RWPE2 (cell line): ENCODE measurements at regions not wholly inside any gene's neighbourhood (a gene's known extent, or its start where the extent isn't known, plus 50 kb on each side); places are given as distances from the start of the nearest gene placed in this dataset.

Experiments
- ATAC-seq: fragments of 200-7000 bp; cut with Tn5 transposase; 3 replicates; pipeline ENCODE4 v1.9.1; 2021; ENCODE audit warnings: low read depth
- DNase-seq: peaks from one replicate; pipeline ENCODE4 v3.0.0-alpha.2; 2020; ENCODE audit warnings: low spot score
- H3K27ac ChIP-seq: fragments of 450-650 bp; 2 replicates; pipeline ENCODE4 v1.5.1; 2017; ENCODE audit warnings: mild to moderate bottlenecking; ENCODE audit not compliant: poor library complexity, severe bottlenecking
- H3K27me3 ChIP-seq: fragments of 250-450 bp; sonication (Bioruptor Pico); 2 replicates; pipeline ENCODE4 v1.5.1; 2021; ENCODE audit warnings: mild to moderate bottlenecking, moderate library complexity; ENCODE audit not compliant: insufficient read depth, poor library complexity, severe bottlenecking
- H3K36me3 ChIP-seq: fragments of 250-450 bp; sonication (Bioruptor Pico); 2 replicates; pipeline ENCODE4 v1.5.1; 2020; ENCODE audit warnings: low read depth, mild to moderate bottlenecking, moderate library complexity
- H3K4me1 ChIP-seq: fragments of 250-450 bp; sonication (Bioruptor Pico); 2 replicates; pipeline ENCODE4 v1.5.1; 2021; ENCODE audit warnings: mild to moderate bottlenecking, moderate library complexity; ENCODE audit not compliant: insufficient read depth, poor library complexity, severe bottlenecking
- H3K4me3 ChIP-seq: fragments of 250-450 bp; sonication (Bioruptor Pico); 2 replicates; pipeline ENCODE4 v1.5.1; 2021; ENCODE audit warnings: mild to moderate bottlenecking, moderate library complexity; ENCODE audit not compliant: severe bottlenecking
- H3K9me3 ChIP-seq: fragments of 250-450 bp; sonication (Bioruptor Pico); 2 replicates; pipeline ENCODE4 v1.5.1; 2021; ENCODE audit warnings: mild to moderate bottlenecking, moderate library complexity; ENCODE audit not compliant: severe bottlenecking
- TF ChIP-seq, protein P1 (sequence below): fragments of 450-650 bp; IDR thresholded peaks from one replicate; pipeline ENCODE4 v1.5.1; 2017; ENCODE audit warnings: mild to moderate bottlenecking, moderate library complexity; ENCODE audit not compliant: poor library complexity, severe bottlenecking

DNA sequence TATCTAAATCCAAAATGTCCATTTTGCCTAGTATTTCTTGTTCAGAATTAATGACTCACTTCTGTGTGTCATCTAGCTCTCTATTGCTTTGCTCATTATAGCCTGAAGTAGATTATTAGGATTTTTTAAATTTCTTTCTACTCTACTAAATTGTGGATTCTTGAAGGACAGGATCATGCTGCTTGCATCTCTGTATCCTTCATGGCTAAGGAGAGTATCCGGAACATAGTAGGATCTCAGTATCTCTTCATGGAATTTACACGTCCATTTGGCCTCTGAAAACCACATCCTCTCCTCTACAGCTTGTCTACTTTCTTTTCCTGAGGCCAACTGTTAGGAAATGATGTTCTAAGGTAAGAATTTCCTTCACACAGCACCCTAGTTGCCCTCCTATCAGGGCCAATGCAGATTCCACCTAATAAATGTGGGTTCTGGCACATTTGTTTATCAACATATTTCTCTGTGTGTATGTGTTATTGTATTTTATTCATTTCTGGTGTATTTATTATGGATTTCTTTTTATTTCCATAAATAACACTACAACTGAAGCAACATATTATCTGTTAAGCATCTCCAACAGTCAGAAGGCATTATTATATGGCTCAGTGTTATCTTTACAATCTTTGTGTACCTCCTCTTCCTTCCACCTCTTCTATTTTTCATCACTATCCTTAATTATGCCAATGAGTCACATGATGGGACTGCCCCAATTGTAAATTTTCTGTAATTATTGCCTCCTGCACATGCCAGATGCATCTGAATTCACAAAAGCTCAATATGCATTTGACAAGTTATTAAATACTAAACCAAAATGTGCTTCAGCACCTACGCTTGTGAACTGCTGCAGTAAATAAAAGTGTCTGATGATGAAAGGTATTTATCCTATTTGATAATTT is 557.8 kb upstream of the TLE4 start:
- TF ChIP-seq, protein P1, sequence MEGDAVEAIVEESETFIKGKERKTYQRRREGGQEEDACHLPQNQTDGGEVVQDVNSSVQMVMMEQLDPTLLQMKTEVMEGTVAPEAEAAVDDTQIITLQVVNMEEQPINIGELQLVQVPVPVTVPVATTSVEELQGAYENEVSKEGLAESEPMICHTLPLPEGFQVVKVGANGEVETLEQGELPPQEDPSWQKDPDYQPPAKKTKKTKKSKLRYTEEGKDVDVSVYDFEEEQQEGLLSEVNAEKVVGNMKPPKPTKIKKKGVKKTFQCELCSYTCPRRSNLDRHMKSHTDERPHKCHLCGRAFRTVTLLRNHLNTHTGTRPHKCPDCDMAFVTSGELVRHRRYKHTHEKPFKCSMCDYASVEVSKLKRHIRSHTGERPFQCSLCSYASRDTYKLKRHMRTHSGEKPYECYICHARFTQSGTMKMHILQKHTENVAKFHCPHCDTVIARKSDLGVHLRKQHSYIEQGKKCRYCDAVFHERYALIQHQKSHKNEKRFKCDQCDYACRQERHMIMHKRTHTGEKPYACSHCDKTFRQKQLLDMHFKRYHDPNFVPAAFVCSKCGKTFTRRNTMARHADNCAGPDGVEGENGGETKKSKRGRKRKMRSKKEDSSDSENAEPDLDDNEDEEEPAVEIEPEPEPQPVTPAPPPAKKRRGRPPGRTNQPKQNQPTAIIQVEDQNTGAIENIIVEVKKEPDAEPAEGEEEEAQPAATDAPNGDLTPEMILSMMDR: no peak
- DNase-seq (no peak), ATAC-seq (no peak)
- H3K9me3 ChIP-seq: no peaks in the 10 kb centered on the region
- peak overlapping the region; percentile 46 for H3K27ac ChIP-seq
- H3K4me3 ChIP-seq: no peak overlapping the region
- H3K36me3 ChIP-seq: no peaks in the 10 kb centered on the region
- H3K27me3 ChIP-seq: no peaks in the 10 kb centered on the region
- H3K4me1 ChIP-seq: peaks cover 20% of the 10 kb centered on the region

DNA sequence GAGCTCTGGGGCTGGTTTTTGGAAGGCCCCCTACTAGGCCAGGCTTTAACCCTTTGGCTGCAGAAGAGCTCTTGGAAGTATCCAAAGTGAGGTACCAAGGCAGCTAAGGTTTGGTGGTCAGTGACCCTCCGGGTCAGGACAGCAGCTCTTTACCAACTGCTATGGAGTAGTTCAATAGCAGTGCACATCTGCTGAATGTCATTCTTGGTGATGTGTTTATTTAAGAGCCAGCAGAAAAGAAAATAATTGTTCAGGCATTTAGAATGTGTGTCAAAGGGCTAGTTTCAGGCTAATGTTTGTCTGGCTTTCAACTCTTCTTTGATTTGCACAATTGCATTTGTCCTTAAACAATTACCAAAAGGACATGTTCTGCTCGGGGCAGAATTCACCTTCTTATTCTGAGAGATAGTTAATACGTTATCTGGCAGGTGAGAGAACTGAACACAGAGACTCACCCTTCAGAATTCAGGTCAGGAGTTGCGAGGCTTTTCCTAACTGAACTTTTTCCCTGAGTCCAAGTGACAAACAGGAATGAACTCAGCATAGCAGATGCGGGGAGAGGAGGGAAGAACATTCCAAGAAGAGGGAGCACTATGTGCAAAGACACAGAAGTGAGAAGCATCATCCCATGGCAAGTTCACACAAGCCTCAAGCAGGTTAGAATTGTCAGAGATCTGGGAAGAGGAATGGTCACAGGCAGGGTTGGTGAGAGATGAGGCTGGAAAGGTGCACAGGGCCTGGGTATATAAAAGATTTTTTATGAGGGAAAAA is 556.7 kb upstream of the TLE4 start:
- TF ChIP-seq, protein P1: no peak
- no peak overlapping the region for H3K4me3 ChIP-seq
- DNase-seq: no peak

DNA sequence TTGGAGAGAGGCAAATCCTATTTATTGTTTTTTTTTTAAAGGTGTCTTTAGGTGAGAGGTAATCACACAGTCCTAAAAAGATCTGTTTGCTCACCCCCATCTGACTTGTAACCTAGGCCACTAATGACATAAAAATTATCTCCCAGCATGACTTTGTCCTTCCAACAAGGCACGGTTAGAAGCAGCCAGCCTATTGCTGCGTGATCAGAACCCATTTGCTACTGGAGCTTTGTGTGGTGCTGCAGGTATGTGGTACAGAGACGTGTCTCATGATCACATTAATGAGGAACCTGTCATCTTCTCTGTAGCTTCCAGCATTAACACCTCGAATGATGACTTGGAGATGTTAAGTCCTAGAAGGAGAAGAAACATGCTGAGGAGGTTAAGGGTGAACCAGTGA is 555.8 kb upstream of the TLE4 start:
- no peak overlapping the region for H3K4me3 ChIP-seq
- peaks cover 20% of the 10 kb centered on the region for H3K4me1 ChIP-seq
- H3K27me3 ChIP-seq: no peaks in the 10 kb centered on the region
- DNase-seq (no peak), ATAC-seq (no peak)
- H3K9me3 ChIP-seq: no peaks in the 10 kb centered on the region
- no peak overlapping the region for H3K27ac ChIP-seq
- TF ChIP-seq, protein P1: no peak
- H3K36me3 ChIP-seq: no peaks in the 10 kb centered on the region

More for the DNA sequence above, 556.7 kb upstream of the TLE4 start:
- H3K4me1 ChIP-seq: peaks cover 20% of the 10 kb centered on the region
- peak overlapping the region; percentile 46 for H3K27ac ChIP-seq
- H3K36me3 ChIP-seq: no peaks in the 10 kb centered on the region
- H3K9me3 ChIP-seq: no peaks in the 10 kb centered on the region
- H3K27me3 ChIP-seq: no peaks in the 10 kb centered on the region
- ATAC-seq: peak; percentile 38; the same call in 2 of the 3 replicates

DNA sequence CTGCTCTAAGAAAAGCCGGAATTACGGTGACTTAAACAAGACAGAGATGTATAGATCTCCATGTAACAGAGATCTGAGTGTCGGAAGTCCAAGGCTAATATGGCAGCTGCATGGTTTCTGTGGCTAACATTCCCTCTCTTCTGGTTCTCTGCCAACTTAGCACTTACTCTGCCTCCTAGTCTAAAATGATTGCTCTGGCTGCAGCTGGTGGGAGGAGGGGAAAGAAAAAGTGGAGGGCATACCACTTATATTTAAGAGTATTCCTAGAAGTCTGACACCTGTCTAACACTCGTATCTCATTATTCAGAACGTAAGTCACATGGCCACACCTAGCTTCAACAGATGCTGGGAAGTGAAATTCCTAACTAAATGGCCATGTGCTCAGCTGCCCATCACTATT is 551.5 kb upstream of the TLE4 start:
- Histone ChIP-seq H3K9me3 (no peaks in the 10 kb centered on the region), H3K4me3 (no peak overlapping the region), H3K4me1 (peaks cover 22% of the 10 kb centered on the region), H3K36me3 (no peaks in the 10 kb centered on the region), H3K27ac (no peak overlapping the region), H3K27me3 (no peaks in the 10 kb centered on the region)
- TF ChIP-seq, protein P1: no peak
- ATAC-seq: no peak
- no peak for DNase-seq

DNA sequence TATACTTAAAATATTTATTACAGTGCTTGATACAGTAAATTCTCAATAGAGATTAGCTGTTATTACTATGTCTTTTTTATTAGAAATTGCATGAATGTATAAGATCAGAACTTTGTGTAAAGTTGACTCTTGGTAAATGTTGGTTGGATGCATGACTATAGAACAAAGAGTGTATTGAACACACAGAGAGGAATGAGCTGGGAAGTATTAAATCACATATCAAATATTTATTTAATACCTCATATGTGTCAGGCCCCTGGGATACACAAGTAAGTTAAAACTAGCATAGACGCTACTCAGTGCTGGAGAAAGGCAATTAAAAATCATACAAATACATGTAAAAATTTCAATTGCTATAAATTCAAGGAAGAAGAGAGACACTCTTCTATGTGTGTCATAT is 550.7 kb upstream of the TLE4 start:
- H3K27ac ChIP-seq: no peak overlapping the region
- no peaks in the 10 kb centered on the region for H3K27me3 ChIP-seq
- no peak overlapping the region for H3K4me3 ChIP-seq
- no peaks in the 10 kb centered on the region for H3K36me3 ChIP-seq
- DNase-seq (no peak), ATAC-seq (no peak)
- peaks cover 27% of the 10 kb centered on the region for H3K4me1 ChIP-seq
- TF ChIP-seq, protein P1: no peak
- H3K9me3 ChIP-seq: no peaks in the 10 kb centered on the region
